Endodermal cell (in vitro differentiated cells): ENCODE measurements at regions not wholly inside any gene's neighbourhood (a gene's known extent, or its start where the extent isn't known, plus 50 kb on each side); places are given as distances from the start of the nearest gene placed in this dataset.
"Not testable (repeated sequence)": the region's sequence is repeated elsewhere in the genome, so short reads cannot be mapped to it uniquely, and the experiment has no call there.

Experiments
- DNase-seq: peaks from one replicate; pipeline ENCODE4 v3.0.0-alpha.2; 2017
- H3K27ac ChIP-seq: 2 replicates; pipeline ENCODE4 v1.5.1; 2013; ENCODE audit warnings: mild to moderate bottlenecking, low read depth, low read length, moderate library complexity
- H3K27me3 ChIP-seq: 2 replicates; pipeline ENCODE4 v1.6.1; 2013; ENCODE audit warnings: mild to moderate bottlenecking, low read length, moderate library complexity; ENCODE audit not compliant: insufficient read depth, control insufficient read depth, poor library complexity, severe bottlenecking
- H3K36me3 ChIP-seq: 2 replicates; pipeline ENCODE4 v1.7.0; 2013; ENCODE audit warnings: mild to moderate bottlenecking, low read length, moderate library complexity; ENCODE audit not compliant: control insufficient read depth, insufficient read depth
- H3K4me1 ChIP-seq: one replicate; pipeline ENCODE4 v1.7.0; 2013; ENCODE audit warnings: low read length; ENCODE audit not compliant: control insufficient read depth, insufficient read depth
- H3K4me3 ChIP-seq: 2 replicates; pipeline ENCODE4 v1.5.1; 2013; ENCODE audit warnings: mild to moderate bottlenecking, low read length, moderate library complexity
- H3K9ac ChIP-seq: 2 replicates; pipeline ENCODE4 v1.6.1; 2013; ENCODE audit warnings: mild to moderate bottlenecking, low read length, moderate library complexity; ENCODE audit not compliant: poor library complexity, severe bottlenecking; ENCODE audit errors: extremely low read depth
- H3K9me3 ChIP-seq: 2 replicates; pipeline ENCODE4 v1.6.1; 2013; ENCODE audit warnings: mild to moderate bottlenecking, low read length, moderate library complexity; ENCODE audit not compliant: control insufficient read depth
- H3K27ac Mint-ChIP-seq: 2 replicates; pipeline ENCODE4 v1.8.0; 2020; ENCODE audit warnings: mixed read lengths
- H3K27me3 Mint-ChIP-seq: 2 replicates; pipeline ENCODE4 v1.8.0; 2021; ENCODE audit warnings: mild to moderate bottlenecking, mixed read lengths; ENCODE audit not compliant: insufficient read depth
- H3K36me3 Mint-ChIP-seq: 2 replicates; pipeline ENCODE4 v1.8.0; 2020; ENCODE audit warnings: low read depth, mixed read lengths
- H3K4me1 Mint-ChIP-seq: 2 replicates; pipeline ENCODE4 v1.8.0; 2020; ENCODE audit warnings: mixed read lengths
- H3K4me3 Mint-ChIP-seq: 2 replicates; pipeline ENCODE4 v1.8.0; 2020; ENCODE audit warnings: mild to moderate bottlenecking, moderate library complexity, mixed read lengths
- H3K9me3 Mint-ChIP-seq: 2 replicates; pipeline ENCODE4 v1.8.0; 2020; ENCODE audit warnings: mild to moderate bottlenecking, mixed read lengths
- WGBS, 2 experiments: methylation state at CpG; one replicate each; pipeline versions ENCODE4 v1.1.5 to v1.1.7; 2013; ENCODE audit warnings: missing lambda C conversion rate in 2 of 2, mixed read lengths in 1 of 2; ENCODE audit not compliant: insufficient coverage in 1 of 2, insufficient read length in 1 of 2; 5-methylcytosine and 5-hydroxymethylcytosine counted together
- TF ChIP-seq, protein P1 (sequence below): fragments of 200-600 bp; sonication (generic); conservative IDR thresholded peaks from 2 replicates; pipeline ENCODE4 v1.5.0; 2021; ENCODE audit warnings: antibody characterized with exemption, mild to moderate bottlenecking

DNA sequence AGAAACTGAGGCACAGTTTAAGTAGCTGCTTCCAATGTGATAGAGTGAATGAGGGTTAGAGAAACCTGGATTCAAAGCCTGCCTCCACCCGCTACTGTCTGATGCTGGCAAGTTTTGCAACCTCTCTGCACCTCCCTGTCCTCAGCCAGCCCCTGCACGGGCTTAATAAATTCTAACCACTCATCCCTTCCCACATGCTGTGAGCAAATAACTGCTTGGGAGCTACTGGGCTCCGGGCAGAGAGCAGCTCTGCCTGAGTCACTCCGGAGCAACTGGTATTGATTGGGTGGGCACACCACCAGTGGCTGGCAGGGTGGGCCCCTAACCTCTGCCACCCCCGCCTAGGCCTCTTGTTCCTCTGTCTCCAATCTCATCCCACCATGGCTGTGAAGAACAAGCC lies 104.3 kb upstream of the SYT13 start:
- WGBS, 2 experiments: 30 to 70% methylated on average over 3 to 5 of the region's 5 CpGs
- no peaks in the 10 kb centered on the region for H3K9me3 Mint-ChIP-seq
- peaks cover 4% of the 10 kb centered on the region for H3K4me1 ChIP-seq

DNA sequence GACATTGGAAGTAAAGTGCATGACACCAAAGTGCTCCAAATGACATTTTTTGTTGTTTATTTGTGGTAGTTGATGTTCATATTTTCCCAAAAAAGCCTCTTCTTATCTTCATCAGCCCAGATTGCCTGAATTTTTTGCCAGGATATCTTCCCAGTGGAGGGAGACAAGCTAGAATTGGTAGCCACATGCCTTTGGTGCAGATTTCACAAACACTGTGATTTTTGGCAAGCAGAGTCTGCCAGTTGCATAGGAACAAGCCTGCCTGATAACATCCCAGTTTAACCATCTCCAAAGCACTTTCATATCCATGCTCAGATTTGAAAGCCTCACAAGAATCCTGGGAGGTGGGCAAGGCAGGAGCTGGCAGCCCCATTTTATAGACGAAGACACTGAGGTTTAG lies 102.3 kb upstream of the SYT13 start:
- no peak for DNase-seq
- H3K4me1 Mint-ChIP-seq: peaks cover 14% of the 10 kb centered on the region
- TF ChIP-seq, protein P1, sequence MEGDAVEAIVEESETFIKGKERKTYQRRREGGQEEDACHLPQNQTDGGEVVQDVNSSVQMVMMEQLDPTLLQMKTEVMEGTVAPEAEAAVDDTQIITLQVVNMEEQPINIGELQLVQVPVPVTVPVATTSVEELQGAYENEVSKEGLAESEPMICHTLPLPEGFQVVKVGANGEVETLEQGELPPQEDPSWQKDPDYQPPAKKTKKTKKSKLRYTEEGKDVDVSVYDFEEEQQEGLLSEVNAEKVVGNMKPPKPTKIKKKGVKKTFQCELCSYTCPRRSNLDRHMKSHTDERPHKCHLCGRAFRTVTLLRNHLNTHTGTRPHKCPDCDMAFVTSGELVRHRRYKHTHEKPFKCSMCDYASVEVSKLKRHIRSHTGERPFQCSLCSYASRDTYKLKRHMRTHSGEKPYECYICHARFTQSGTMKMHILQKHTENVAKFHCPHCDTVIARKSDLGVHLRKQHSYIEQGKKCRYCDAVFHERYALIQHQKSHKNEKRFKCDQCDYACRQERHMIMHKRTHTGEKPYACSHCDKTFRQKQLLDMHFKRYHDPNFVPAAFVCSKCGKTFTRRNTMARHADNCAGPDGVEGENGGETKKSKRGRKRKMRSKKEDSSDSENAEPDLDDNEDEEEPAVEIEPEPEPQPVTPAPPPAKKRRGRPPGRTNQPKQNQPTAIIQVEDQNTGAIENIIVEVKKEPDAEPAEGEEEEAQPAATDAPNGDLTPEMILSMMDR: no peak
- no peak overlapping the region for H3K27ac ChIP-seq
- H3K9ac ChIP-seq: no peak overlapping the region
- H3K36me3 ChIP-seq: no peaks in the 10 kb centered on the region
- no peak overlapping the region for H3K4me3 Mint-ChIP-seq
- H3K27me3 Mint-ChIP-seq: peaks cover 2% of the 10 kb centered on the region
- no peaks in the 10 kb centered on the region for H3K27me3 ChIP-seq
- H3K9me3 ChIP-seq: no peaks in the 10 kb centered on the region
- H3K9me3 Mint-ChIP-seq: no peaks in the 10 kb centered on the region
- 43 to 90% methylated on average over 1 of the region's 1 CpG for WGBS, 2 experiments
- H3K4me1 ChIP-seq: peaks cover 4% of the 10 kb centered on the region
- H3K4me3 ChIP-seq: no peak overlapping the region
- no peak overlapping the region for H3K27ac Mint-ChIP-seq
- H3K36me3 Mint-ChIP-seq: no peaks in the 10 kb centered on the region

More for the DNA sequence above, 104.3 kb upstream of the SYT13 start:
- Histone ChIP-seq H3K27ac (no peak overlapping the region), H3K9ac (no peak overlapping the region), H3K4me3 (no peak overlapping the region), H3K36me3 (no peaks in the 10 kb centered on the region), H3K27me3 (no peaks in the 10 kb centered on the region), H3K9me3 (no peaks in the 10 kb centered on the region)
- DNase-seq: no peak
- Mint-ChIP-seq H3K36me3 (no peaks in the 10 kb centered on the region), H3K4me3 (no peak overlapping the region), H3K4me1 (peaks cover 16% of the 10 kb centered on the region), H3K27ac (no peak overlapping the region), H3K27me3 (peaks cover 2% of the 10 kb centered on the region)
- TF ChIP-seq, protein P1: no peak

DNA sequence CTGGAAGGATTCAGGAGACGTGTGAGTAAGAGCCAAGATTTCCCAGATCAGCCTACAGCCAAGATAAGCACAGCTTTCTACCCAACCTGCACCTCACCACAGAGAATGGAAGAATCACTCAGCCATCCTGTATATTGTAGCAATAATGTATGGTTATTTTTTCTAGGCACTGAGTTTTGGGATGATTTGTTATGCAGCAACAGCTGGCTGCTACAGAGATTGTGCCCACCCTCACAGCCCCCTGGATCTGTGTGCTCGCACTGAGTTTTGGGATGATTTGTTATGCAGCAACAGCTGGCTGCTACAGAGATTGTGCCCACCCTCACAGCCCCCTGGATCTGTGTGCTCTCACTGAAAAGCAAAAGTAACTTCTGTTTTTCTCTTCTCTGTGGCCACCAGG lies 101.7 kb upstream of the SYT13 start:
- not testable (repeated sequence) for H3K27ac Mint-ChIP-seq, H3K4me1 ChIP-seq, H3K9me3 ChIP-seq, H3K27ac ChIP-seq, H3K4me3 Mint-ChIP-seq, H3K4me3 ChIP-seq, H3K9me3 Mint-ChIP-seq, H3K27me3 Mint-ChIP-seq, H3K36me3 ChIP-seq, H3K27me3 ChIP-seq, H3K9ac ChIP-seq, H3K36me3 Mint-ChIP-seq, DNase-seq
- 88% methylated on average over 2 of the region's 2 CpGs; no CpG with 5 or more reads in 1 of the 2 experiments for WGBS, 2 experiments
- H3K4me1 Mint-ChIP-seq: peaks cover 14% of the 10 kb centered on the region

DNA sequence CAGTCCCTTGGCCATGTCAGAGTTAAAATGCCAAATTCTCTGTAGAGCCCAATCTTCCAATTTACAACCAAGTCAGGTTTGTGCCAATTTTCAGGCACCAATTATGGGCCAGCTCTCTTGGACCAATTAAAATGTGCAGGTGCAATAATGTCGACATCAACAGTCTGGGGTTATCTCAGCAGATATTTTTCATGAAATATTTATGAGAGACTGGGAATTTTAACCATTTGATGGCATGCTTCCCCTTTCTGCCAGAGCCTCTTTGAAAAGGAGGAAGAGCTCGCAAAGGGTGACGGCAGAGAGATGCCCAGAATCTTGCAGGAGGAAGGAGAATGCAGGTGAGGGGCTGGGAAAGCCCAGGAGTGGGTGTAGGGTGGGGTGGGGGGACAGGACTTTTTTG lies 100.8 kb upstream of the SYT13 start:
- no peak overlapping the region for H3K27ac Mint-ChIP-seq
- Histone ChIP-seq H3K27me3 (no peaks in the 10 kb centered on the region), H3K9me3 (no peaks in the 10 kb centered on the region), H3K27ac (no peak overlapping the region), H3K4me1 (peaks cover 4% of the 10 kb centered on the region), H3K36me3 (no peaks in the 10 kb centered on the region), H3K9ac (no peak overlapping the region), H3K4me3 (no peak overlapping the region)
- no peaks in the 10 kb centered on the region for H3K9me3 Mint-ChIP-seq
- H3K4me3 Mint-ChIP-seq: no peak overlapping the region
- peaks cover 14% of the 10 kb centered on the region for H3K4me1 Mint-ChIP-seq
- peaks cover 2% of the 10 kb centered on the region for H3K27me3 Mint-ChIP-seq
- no peak for DNase-seq
- 80 to 94% methylated on average over 3 of the region's 3 CpGs for WGBS, 2 experiments
- no peaks in the 10 kb centered on the region for H3K36me3 Mint-ChIP-seq
- TF ChIP-seq, protein P1: no peak
